Mammary epithelial cell (primary cell): ENCODE measurements at regions not wholly inside any gene's neighbourhood (a gene's known extent, or its start where the extent isn't known, plus 50 kb on each side); places are given as distances from the start of the nearest gene placed in this dataset.

Experiments used
- EZH2 ChIP-seq: IDR thresholded peaks from 2 replicates; pipeline ENCODE4 v1.6.1; 2012; ENCODE audit warnings: low read length, inconsistent platforms, borderline replicate concordance
- TF ChIP-seq, protein P1 (sequence below), 2 donors: IDR thresholded peaks in 1 of 2; conservative IDR thresholded peaks in 1 of 2; 2 replicates each; pipeline ENCODE4 v1.5.1; 2011 to 2012; ENCODE audit warnings: inconsistent platforms in 2 of 2, low read length in 2 of 2, mild to moderate bottlenecking in 2 of 2, control low read depth in 1 of 2, low read depth in 1 of 2; ENCODE audit not compliant: insufficient read depth in 1 of 2; ENCODE audit errors: extremely low read depth in 1 of 2

DNA sequence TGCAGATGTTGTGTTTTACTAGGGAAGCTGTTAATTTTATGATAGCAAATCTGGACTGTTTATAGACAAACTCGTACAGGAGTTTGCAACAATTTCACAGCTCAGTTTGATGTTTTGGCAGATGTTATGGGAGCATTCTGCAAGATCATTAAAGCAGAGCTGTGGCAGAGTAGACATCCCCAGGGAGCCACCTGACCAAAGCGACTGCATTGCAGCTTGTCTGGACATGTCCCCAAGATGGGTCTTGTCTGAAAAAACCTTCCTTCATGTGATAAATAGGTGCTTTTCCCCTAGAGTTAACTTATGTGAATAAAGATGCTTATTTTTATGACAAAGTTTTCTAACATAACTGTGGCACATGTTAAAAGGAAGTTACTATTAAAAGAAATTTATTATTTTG lies 91.2 kb upstream of the GPR141 start:
- TF ChIP-seq EZH2, result no peak
- TF ChIP-seq, protein P1, sequence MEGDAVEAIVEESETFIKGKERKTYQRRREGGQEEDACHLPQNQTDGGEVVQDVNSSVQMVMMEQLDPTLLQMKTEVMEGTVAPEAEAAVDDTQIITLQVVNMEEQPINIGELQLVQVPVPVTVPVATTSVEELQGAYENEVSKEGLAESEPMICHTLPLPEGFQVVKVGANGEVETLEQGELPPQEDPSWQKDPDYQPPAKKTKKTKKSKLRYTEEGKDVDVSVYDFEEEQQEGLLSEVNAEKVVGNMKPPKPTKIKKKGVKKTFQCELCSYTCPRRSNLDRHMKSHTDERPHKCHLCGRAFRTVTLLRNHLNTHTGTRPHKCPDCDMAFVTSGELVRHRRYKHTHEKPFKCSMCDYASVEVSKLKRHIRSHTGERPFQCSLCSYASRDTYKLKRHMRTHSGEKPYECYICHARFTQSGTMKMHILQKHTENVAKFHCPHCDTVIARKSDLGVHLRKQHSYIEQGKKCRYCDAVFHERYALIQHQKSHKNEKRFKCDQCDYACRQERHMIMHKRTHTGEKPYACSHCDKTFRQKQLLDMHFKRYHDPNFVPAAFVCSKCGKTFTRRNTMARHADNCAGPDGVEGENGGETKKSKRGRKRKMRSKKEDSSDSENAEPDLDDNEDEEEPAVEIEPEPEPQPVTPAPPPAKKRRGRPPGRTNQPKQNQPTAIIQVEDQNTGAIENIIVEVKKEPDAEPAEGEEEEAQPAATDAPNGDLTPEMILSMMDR (conservative IDR thresholded peaks at IDR 0.05 in 1 of 2, IDR thresholded peaks at IDR 0.05 in 1 of 2; ENCODE audit: extremely low read depth in 1 of 2, insufficient read depth in 1 of 2, low read depth in 1 of 2, low read length in 2 of 2), result no peak
